H1 (cell line): ENCODE measurements at regions not wholly inside any gene's neighbourhood (a gene's known extent, or its start where the extent isn't known, plus 50 kb on each side); places are given as distances from the start of the nearest gene placed in this dataset.

Experiments
- CTCF ChIA-PET: fragments of 300-600 bp; sonication (Branson Sonifier 250); formaldehyde crosslinking; loops from one replicate; lab custom pipeline; 2021; ENCODE audit not compliant: partially characterized antibody; lab: Charles Lee
- POLR2A ChIA-PET: fragments of 300-600 bp; sonication (Branson Sonifier 250); formaldehyde crosslinking; loops from one replicate; lab custom pipeline; 2021; ENCODE audit warnings: inconsistent platforms; ENCODE audit not compliant: partially characterized antibody; lab: Charles Lee
- DNase-seq, 2 experiments: peaks; one replicate each; pipeline versions ENCODE4 v3.0.0 to v3.0.0-alpha.2; 2010 to 2022; ENCODE audit warnings: low spot score in 2 of 2, low read depth in 1 of 2, mixed read lengths in 1 of 2
- FAIRE-seq: peaks from 2 replicates; lab custom pipeline; 2011; peaks lifted over from hg19 to GRCh38; lab: Jason Lieb, UNC
- H2AFZ ChIP-seq: 2 replicates; pipeline ENCODE4 v1.8.1; 2012; ENCODE audit warnings: low read length, inconsistent platforms
- H2AK5ac ChIP-seq: 2 replicates; pipeline ENCODE4 v1.6.1; 2013; ENCODE audit warnings: low read depth, low read length
- H2BK120ac ChIP-seq: replicated peaks from 2 replicates; pipeline ENCODE3; 2013; ENCODE audit warnings: low read depth, low read length, inconsistent platforms
- H2BK12ac ChIP-seq: 2 replicates; pipeline ENCODE4 v1.6.1; 2013; ENCODE audit warnings: low read depth, low read length
- H2BK15ac ChIP-seq: 2 replicates; pipeline ENCODE4 v1.6.1; 2013; ENCODE audit warnings: low read length
- H2BK20ac ChIP-seq: 2 replicates; pipeline ENCODE4 v1.6.1; 2013; ENCODE audit warnings: low read length
- H2BK5ac ChIP-seq: 2 replicates; pipeline ENCODE4 v1.6.1; 2013; ENCODE audit warnings: low read depth, low read length
- H3K14ac ChIP-seq: 2 replicates; pipeline ENCODE4 v1.6.1; 2013; ENCODE audit warnings: inconsistent platforms; ENCODE audit not compliant: insufficient read length
- H3K18ac ChIP-seq: 2 replicates; pipeline ENCODE4 v1.6.1; 2013; ENCODE audit warnings: low read length; ENCODE audit errors: extremely low read depth
- H3K23ac ChIP-seq: 2 replicates; pipeline ENCODE4 v1.6.1; 2013; ENCODE audit warnings: inconsistent platforms; ENCODE audit not compliant: insufficient read length
- H3K23me2 ChIP-seq: 2 replicates; pipeline ENCODE4 v1.6.1; 2013; ENCODE audit warnings: low read depth, low read length
- H3K27ac ChIP-seq: 2 replicates; pipeline ENCODE4 v1.6.1; 2011; ENCODE audit warnings: low read depth, low read length, inconsistent platforms
- H3K27me3 ChIP-seq, 4 experiments: replicated peaks in 1 of 4; 1 replicate in 1 of 4; 2 replicates in 3 of 4; pipeline versions ENCODE4 v1.6.1 to v1.8.1; 2011 to 2013; ENCODE audit warnings: low read length in 3 of 4, mild to moderate bottlenecking in 3 of 4, inconsistent platforms in 2 of 4, mixed read lengths in 2 of 4, moderate library complexity in 1 of 4; ENCODE audit not compliant: control insufficient read depth in 3 of 4, insufficient read depth in 3 of 4; ENCODE audit errors: extremely low read depth in 1 of 4
- H3K36me3 ChIP-seq, 4 experiments: 2 replicates each; pipeline versions ENCODE4 v1.6.1 to v1.8.1; 2011 to 2013; ENCODE audit warnings: mild to moderate bottlenecking in 4 of 4, low read length in 3 of 4, moderate library complexity in 2 of 4, control low read depth in 1 of 4, inconsistent platforms in 1 of 4; ENCODE audit not compliant: insufficient read depth in 4 of 4, control insufficient read depth in 2 of 4
- H3K4ac ChIP-seq: replicated peaks from 2 replicates; pipeline ENCODE3; 2013; ENCODE audit warnings: low read length, low read depth, mixed read lengths, inconsistent platforms; ENCODE audit not compliant: insufficient read length
- H3K4me1 ChIP-seq, 4 experiments: replicated peaks in 1 of 4; 1 replicate in 1 of 4; 2 replicates in 3 of 4; pipeline versions ENCODE4 v1.6.1 to v1.8.1; 2011 to 2013; ENCODE audit warnings: low read length in 3 of 4, inconsistent platforms in 2 of 4, mixed read lengths in 1 of 4; ENCODE audit not compliant: insufficient read depth in 4 of 4, control insufficient read depth in 3 of 4
- H3K4me2 ChIP-seq, 2 experiments: 2 replicates each; pipeline versions ENCODE4 v1.6.1 to v1.8.1; 2011 to 2013; ENCODE audit warnings: low read depth in 2 of 2, low read length in 2 of 2, control low read depth in 1 of 2, inconsistent platforms in 1 of 2, mild to moderate bottlenecking in 1 of 2; ENCODE audit not compliant: insufficient read depth in 1 of 2
- H3K4me3 ChIP-seq, 4 experiments: fragments of 200-600, 300-600 bp in 1 of 4; sonication (generic), shearing (Covaris generic), sonication (Bioruptor Twin) in 1 of 4; 2 replicates each; pipeline versions ENCODE4 v1.5.1 to v1.8.1; 2011 to 2016; ENCODE audit warnings: low read length in 4 of 4, low read depth in 3 of 4, control low read depth in 2 of 4, inconsistent platforms in 2 of 4, mild to moderate bottlenecking in 2 of 4, mixed read lengths in 1 of 4, moderate library complexity in 1 of 4; ENCODE audit not compliant: insufficient read depth in 2 of 4; ENCODE audit errors: extremely low read depth in 1 of 4
- H3K56ac ChIP-seq: replicated peaks from 2 replicates; pipeline ENCODE3; 2013; ENCODE audit warnings: low read depth, mild to moderate bottlenecking, mixed read lengths, low read length, inconsistent platforms; ENCODE audit not compliant: insufficient read length
- H3K79me1 ChIP-seq: 2 replicates; pipeline ENCODE4 v1.6.1; 2013; ENCODE audit warnings: low read depth, low read length, control low read depth
- H3K79me2 ChIP-seq, 2 experiments: 2 replicates each; pipeline versions ENCODE4 v1.6.1 to v1.8.1; 2012 to 2013; ENCODE audit warnings: low read length in 2 of 2, mild to moderate bottlenecking in 2 of 2, inconsistent platforms in 1 of 2; ENCODE audit not compliant: insufficient read depth in 2 of 2, control insufficient read depth in 1 of 2
- H3K9ac ChIP-seq, 4 experiments: replicated peaks in 1 of 4; 1 replicate in 1 of 4; 2 replicates in 3 of 4; pipeline versions ENCODE4 v1.6.1 to v1.8.1; 2011 to 2013; ENCODE audit warnings: low read depth in 3 of 4, low read length in 3 of 4, control low read depth in 2 of 4, mild to moderate bottlenecking in 2 of 4, moderate library complexity in 2 of 4, inconsistent platforms in 1 of 4; ENCODE audit errors: extremely low read depth in 1 of 4
- H3K9me3 ChIP-seq, 2 experiments: 2 replicates each; pipeline versions ENCODE4 v1.6.1 to v1.8.1; 2012 to 2013; ENCODE audit warnings: mild to moderate bottlenecking in 2 of 2, moderate library complexity in 2 of 2, control low read depth in 1 of 2, inconsistent platforms in 1 of 2, low read depth in 1 of 2, low read length in 1 of 2, mixed read lengths in 1 of 2; ENCODE audit not compliant: insufficient read depth in 2 of 2
- H4K20me1 ChIP-seq, 2 experiments: replicated peaks in 1 of 2; 2 replicates each; pipeline versions ENCODE3 to v1.8.1; 2011 to 2013; ENCODE audit warnings: inconsistent platforms in 2 of 2, low read length in 2 of 2, mild to moderate bottlenecking in 1 of 2; ENCODE audit not compliant: insufficient read depth in 2 of 2, control insufficient read depth in 1 of 2
- H4K5ac ChIP-seq: 2 replicates; pipeline ENCODE4 v1.6.1; 2013; ENCODE audit warnings: low read length, low read depth, mixed read lengths, inconsistent platforms; ENCODE audit not compliant: insufficient read length
- H4K8ac ChIP-seq: 2 replicates; pipeline ENCODE4 v1.8.0; 2013; ENCODE audit warnings: mild to moderate bottlenecking, moderate library complexity, low read length, inconsistent platforms; ENCODE audit not compliant: insufficient read depth; ENCODE audit errors: extremely low read depth
- H4K91ac ChIP-seq: replicated peaks from 2 replicates; pipeline ENCODE3; 2013; ENCODE audit warnings: low read length, mixed read lengths, inconsistent platforms; ENCODE audit not compliant: insufficient read length
- BACH1 ChIP-seq: IDR thresholded peaks from 2 replicates; pipeline ENCODE4 v1.6.1; 2012; ENCODE audit warnings: low read length, improper control_type of control experiment
- BCL11A ChIP-seq, 2 experiments: IDR thresholded peaks; one replicate each; pipeline ENCODE4 v1.6.1; 2011; ENCODE audit warnings: low read depth in 2 of 2, low read length in 2 of 2, mild to moderate bottlenecking in 2 of 2
- BRCA1 ChIP-seq: IDR thresholded peaks from 2 replicates; pipeline ENCODE4 v1.6.1; 2012; ENCODE audit warnings: low read depth, low read length, improper control_type of control experiment
- CBX8 ChIP-seq: fragments of 300-800, 300-1000 bp; sonication (generic); IDR thresholded peaks from 2 replicates; pipeline ENCODE4 v1.7.1; 2016; ENCODE audit warnings: low read depth, low read length, borderline replicate concordance
- CHD1 ChIP-seq: IDR thresholded peaks from 2 replicates; pipeline ENCODE4 v1.6.1; 2012; ENCODE audit warnings: low read depth, low read length, improper control_type of control experiment
- E2F6 ChIP-seq: IDR thresholded peaks from 2 replicates; pipeline ENCODE4 v1.6.1; 2012; ENCODE audit warnings: inconsistent platforms
- JUN ChIP-seq: IDR thresholded peaks from 2 replicates; pipeline ENCODE4 v1.6.1; 2011; ENCODE audit warnings: low read depth, mild to moderate bottlenecking, improper control_type of control experiment, low read length
- KDM5A ChIP-seq: fragments of 200-600 bp; IDR thresholded peaks from 2 replicates; pipeline ENCODE4 v1.7.1; 2012; ENCODE audit warnings: mild to moderate bottlenecking, low read length, inconsistent platforms, mixed read lengths
- SIRT6 ChIP-seq: IDR thresholded peaks from one replicate; pipeline ENCODE4 v1.7.1; 2012; ENCODE audit warnings: low read length, inconsistent platforms
- SIX5 ChIP-seq: IDR thresholded peaks from 2 replicates; pipeline ENCODE4 v1.6.1; 2011; ENCODE audit warnings: mild to moderate bottlenecking, low read depth, low read length
- SRF ChIP-seq: IDR thresholded peaks from 2 replicates; pipeline ENCODE4 v1.6.1; 2011; ENCODE audit warnings: mild to moderate bottlenecking, low read depth, low read length, moderate library complexity
- SUZ12 ChIP-seq: fragments of 200-600 bp; sonication (generic); IDR thresholded peaks from 2 replicates; pipeline ENCODE4 v1.6.1; 2012; ENCODE audit warnings: mild to moderate bottlenecking, inconsistent platforms, low read length, moderate library complexity, mixed read lengths
- TAF1 ChIP-seq: IDR thresholded peaks from 2 replicates; pipeline ENCODE4 v1.6.1; 2011; ENCODE audit warnings: mild to moderate bottlenecking, low read depth, low read length
- TCF12 ChIP-seq: IDR thresholded peaks from 2 replicates; pipeline ENCODE4 v1.6.1; 2011; ENCODE audit warnings: low read depth, mild to moderate bottlenecking, low read length
- YY1 ChIP-seq: IDR thresholded peaks from 2 replicates; pipeline ENCODE4 v1.6.1; 2011; ENCODE audit warnings: low read depth, mild to moderate bottlenecking, low read length
- ZNF274 ChIP-seq: IDR thresholded peaks from 2 replicates; pipeline ENCODE4 v1.7.0; 2012; ENCODE audit warnings: low read length, borderline replicate concordance; ENCODE audit errors: extremely low read depth
- WGBS, 2 experiments: shearing (Covaris generic) in 1 of 2; methylation state at CpG; one replicate each; pipeline versions ENCODE4 v1.1.6 to v1.1.7; 2013 to 2015; ENCODE audit warnings: low lambda C conversion rate in 2 of 2, mixed read lengths in 2 of 2, inconsistent platforms in 1 of 2, low coverage in 1 of 2, missing lambda C conversion rate in 1 of 2; ENCODE audit not compliant: insufficient replicate concordance in 2 of 2, insufficient coverage in 1 of 2, insufficient read length in 1 of 2; ENCODE audit errors: extremely low coverage in 1 of 2, missing lambda C conversion rate in 1 of 2; 5-methylcytosine and 5-hydroxymethylcytosine counted together

GRCh38 chr13:63578796-63579195 lies 2163.1 kb upstream of the PCDH20 start:
- H2AFZ ChIP-seq = no peak overlapping the region
- no peak overlapping the region for H4K8ac ChIP-seq
- H2AK5ac ChIP-seq = no peak overlapping the region
- H3K23ac ChIP-seq = no peak overlapping the region
- H2BK5ac ChIP-seq = no peak overlapping the region
- H3K23me2 ChIP-seq = no peaks in the 10 kb centered on the region
- H3K36me3 ChIP-seq = no peaks in the 10 kb centered on the region
- H3K4ac ChIP-seq = no peak overlapping the region
- H4K20me1 ChIP-seq = no peaks in the 10 kb centered on the region
- WGBS, 2 experiments = 95% methylated on average over 2 of the region's 2 CpGs; no CpG with 5 or more reads in 1 of the 2 experiments
- no peak overlapping the region for H2BK15ac ChIP-seq
- H3K9me3 ChIP-seq = no peaks in the 10 kb centered on the region
- no peak for DNase-seq
- H2BK20ac ChIP-seq = no peak overlapping the region
- H3K4me3 ChIP-seq = no peak overlapping the region
- H3K27me3 ChIP-seq = no peaks in the 10 kb centered on the region
- H3K27ac ChIP-seq = no peak overlapping the region
- POLR2A ChIA-PET = no interaction called here
- no peak overlapping the region for H3K9ac ChIP-seq
- no peak overlapping the region for H4K5ac ChIP-seq
- no peak overlapping the region for H2BK120ac ChIP-seq
- H3K56ac ChIP-seq = no peak overlapping the region
- no peak overlapping the region for H3K14ac ChIP-seq
- H3K4me2 ChIP-seq = no peak overlapping the region
- no peak overlapping the region for H4K91ac ChIP-seq
- CTCF ChIA-PET = no interaction called here
- H2BK12ac ChIP-seq = no peak overlapping the region
- no peaks in the 10 kb centered on the region for H3K4me1 ChIP-seq
- H3K18ac ChIP-seq = no peak overlapping the region
- FAIRE-seq = no peak
- H3K79me1 ChIP-seq = no peaks in the 10 kb centered on the region
- TF ChIP-seq CBX8 (no peak), TAF1 (no peak), E2F6 (no peak), TCF12 (no peak), SRF (no peak), KDM5A (no peak), BRCA1 (no peak), CHD1 (no peak), BACH1 (no peak), SUZ12 (no peak), BCL11A (IDR thresholded peaks at IDR 0.05; ENCODE audit: low read depth in 2 of 2, low read length in 2 of 2) (no peak), JUN (no peak), ZNF274 (no peak), SIX5 (no peak), SIRT6 (no peak), YY1 (no peak)
- H3K79me2 ChIP-seq = no peaks in the 10 kb centered on the region
